ENCODE measurements at regions not wholly inside any gene's neighbourhood (a gene's known extent, or its start where the extent isn't known, plus 50 kb on each side); places are given as distances from the start of the nearest gene placed in this dataset.

GRCh38 chrX:97835969-97836368 lies 952.3 kb downstream of the RPA4 start:
- no peak overlapping the region for H3K27ac ChIP-seq
- H3K4me1 ChIP-seq, result no peaks in the 10 kb centered on the region
- H3K9me3 ChIP-seq, result no peaks in the 10 kb centered on the region
- intact Hi-C loops (cut with DNase I), result no loop called here
- no peaks in the 10 kb centered on the region for H3K27me3 ChIP-seq
- no peak for DNase-seq
- H3K36me3 ChIP-seq, result no peaks in the 10 kb centered on the region
- H3K9ac ChIP-seq (ENCODE audit: low read depth in 2 of 2, low read length in 2 of 2), result no peak overlapping the region
- TF ChIP-seq CTCF (IDR thresholded peaks at IDR 0.05), result no peak
- H3K4me3 ChIP-seq, result no peak overlapping the region

- Histone ChIP-seq H3K27me3 (no peaks in the 10 kb centered on the region), H3K4me1 (no peaks in the 10 kb centered on the region), H3K36me3 (no peaks in the 10 kb centered on the region), H3K4me3 (no peak overlapping the region), H3K27ac (no peak overlapping the region), H3K9me3 (no peaks in the 10 kb centered on the region), H3K9ac (ENCODE audit: low read depth in 2 of 2, low read length in 2 of 2) (no peak overlapping the region)
- no peak for TF ChIP-seq CTCF (IDR thresholded peaks at IDR 0.05)
- intact Hi-C loops (cut with DNase I), result no loop called here
- no peak for DNase-seq
These were observed 958.0 kb downstream of the RPA4 start for GRCh38 chrX:97841544-97842179.

- no peak for DNase-seq
- Histone ChIP-seq H3K9ac (ENCODE audit: low read depth in 2 of 2, low read length in 2 of 2) (no peak overlapping the region), H3K4me1 (no peaks in the 10 kb centered on the region), H3K27ac (no peak overlapping the region), H3K36me3 (no peaks in the 10 kb centered on the region), H3K9me3 (no peaks in the 10 kb centered on the region), H3K27me3 (no peaks in the 10 kb centered on the region), H3K4me3 (no peak overlapping the region)
- no peak for TF ChIP-seq CTCF (IDR thresholded peaks at IDR 0.05)
- intact Hi-C loops (cut with DNase I), result no loop called here
These were observed 958.9 kb downstream of the RPA4 start for GRCh38 chrX:97842468-97843199.

GRCh38 chrX:97843200-97843811 lies 959.6 kb downstream of the RPA4 start:
- no peak for TF ChIP-seq CTCF (IDR thresholded peaks at IDR 0.05)
- Histone ChIP-seq H3K4me1 (no peaks in the 10 kb centered on the region), H3K36me3 (no peaks in the 10 kb centered on the region), H3K9me3 (no peaks in the 10 kb centered on the region), H3K9ac (ENCODE audit: low read depth in 2 of 2, low read length in 2 of 2) (no peak overlapping the region), H3K27ac (no peak overlapping the region), H3K4me3 (no peak overlapping the region), H3K27me3 (no peaks in the 10 kb centered on the region)
- DNase-seq, result no peak
- intact Hi-C loops (cut with DNase I), result no loop called here

GRCh38 chrX:97844161-97844560 lies 960.5 kb downstream of the RPA4 start:
- no peak overlapping the region for H3K27ac ChIP-seq
- no peak for DNase-seq
- H3K36me3 ChIP-seq, result no peaks in the 10 kb centered on the region

More at GRCh38 chrX:97844161-97844560, 960.5 kb downstream of the RPA4 start:
- H3K9me3 ChIP-seq, result no peaks in the 10 kb centered on the region
- no peak overlapping the region for H3K9ac ChIP-seq (ENCODE audit: low read depth in 2 of 2, low read length in 2 of 2)
- no peaks in the 10 kb centered on the region for H3K4me1 ChIP-seq
- TF ChIP-seq CTCF (IDR thresholded peaks at IDR 0.05), result no peak
- H3K27me3 ChIP-seq, result no peaks in the 10 kb centered on the region
- intact Hi-C loops (cut with DNase I), result no loop called here
- no peak overlapping the region for H3K4me3 ChIP-seq

Measured in colonic mucosa (tissue), 4 donors.